HG03460 (cell line): ENCODE measurements at regions not wholly inside any gene's neighbourhood (a gene's known extent, or its start where the extent isn't known, plus 50 kb on each side); places are given as distances from the start of the nearest gene placed in this dataset.
"Not testable (repeated sequence)": the region's sequence is repeated elsewhere in the genome, so short reads cannot be mapped to it uniquely, and the experiment has no call there.

Source experiments
- ATAC-seq: cut with Tn5 transposase; IDR thresholded peaks from one replicate; pipeline ENCODE4 v1.9.1; 2021; ENCODE audit not compliant: unreplicated experiment

GRCh38 chr3:69490235-69490634, 104.3 kb upstream of the FRMD4B start:
- ATAC-seq, result no peak

DNA sequence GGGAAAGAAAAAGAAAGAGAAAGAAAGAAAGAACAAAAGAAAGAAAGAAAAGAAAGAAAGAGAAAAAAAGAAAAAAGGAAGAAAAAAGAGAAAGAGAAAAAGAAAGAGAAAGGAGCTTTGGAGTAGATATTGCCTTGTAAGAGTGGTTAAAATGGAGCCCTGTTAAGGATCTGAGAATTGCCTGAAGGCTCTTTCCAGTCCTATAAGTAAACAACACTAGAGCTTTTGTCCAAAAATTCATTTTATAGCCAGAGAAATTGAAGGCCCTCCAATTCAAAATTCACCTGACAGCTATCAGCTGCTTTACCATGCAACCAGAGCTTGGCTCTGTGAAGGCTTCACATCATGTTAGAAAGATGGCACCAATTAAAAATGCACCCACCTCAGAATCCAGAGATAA, 102.1 kb upstream of the FRMD4B start:
- ATAC-seq, result no peak

- no peak for ATAC-seq
Observed at GRCh38 chr3:69485489-69485888, 99.6 kb upstream of the FRMD4B start.

DNA sequence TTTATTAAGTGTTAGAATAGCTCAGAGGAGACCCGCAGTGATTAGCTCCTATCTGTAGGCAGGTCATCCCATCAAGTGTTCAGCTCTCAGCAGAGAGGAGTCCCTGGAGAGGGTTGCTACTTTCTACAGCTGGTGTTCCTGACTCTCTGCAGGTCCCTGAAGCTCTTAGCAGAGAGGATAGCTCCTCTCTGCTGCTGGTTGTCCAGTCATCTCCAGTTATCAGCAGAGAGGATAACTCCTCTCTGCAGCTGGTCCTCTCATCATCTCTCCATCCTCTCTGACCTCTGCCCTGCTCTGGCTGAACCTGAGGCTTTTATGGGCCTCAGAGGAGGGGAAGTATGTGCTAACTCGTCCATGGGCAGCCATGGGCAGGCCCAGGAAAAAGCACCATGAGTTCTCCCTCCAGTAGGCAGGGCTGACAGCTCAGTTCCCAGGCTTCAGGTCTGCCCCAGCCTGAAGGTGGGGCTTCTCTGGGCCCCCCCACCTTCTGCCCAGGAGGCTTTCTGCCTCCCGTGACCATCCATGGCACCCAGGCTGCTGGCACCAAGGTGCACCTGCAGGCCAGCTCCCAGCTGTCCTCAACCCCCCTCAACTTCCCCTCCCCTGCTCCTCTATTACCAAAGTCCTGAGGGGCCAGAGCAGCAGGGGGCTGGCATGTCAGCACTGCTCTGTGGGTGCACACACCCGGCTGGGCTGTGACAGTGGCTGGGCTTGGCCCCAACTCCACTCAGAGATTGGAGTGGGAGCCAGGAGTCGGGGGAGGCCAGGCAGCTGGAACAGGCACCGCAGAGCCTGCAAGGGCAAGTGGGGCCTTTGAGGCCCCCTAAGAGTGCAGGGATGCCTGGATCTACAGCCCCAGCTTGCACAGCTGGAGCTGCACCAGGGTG, 98.9 kb upstream of the FRMD4B start:
- ATAC-seq, result no peak

GRCh38 chr3:69483449-69483848, 97.6 kb upstream of the FRMD4B start:
- ATAC-seq, result no peak

GRCh38 chr3:69480986-69481385, 95.1 kb upstream of the FRMD4B start:
- ATAC-seq, result not testable (repeated sequence)

GRCh38 chr3:69474186-69474585, 88.3 kb upstream of the FRMD4B start:
- no peak for ATAC-seq

- no peak for ATAC-seq
Observed at GRCh38 chr3:69472093-69472492, 86.2 kb upstream of the FRMD4B start.

- no peak for ATAC-seq
Observed at GRCh38 chr3:69463531-69463930, 77.6 kb upstream of the FRMD4B start.

- no peak for ATAC-seq
Observed at GRCh38 chr3:69462826-69463100, 76.9 kb upstream of the FRMD4B start.

GRCh38 chr3:69462022-69462825, 76.3 kb upstream of the FRMD4B start:
- ATAC-seq, result no peak

DNA sequence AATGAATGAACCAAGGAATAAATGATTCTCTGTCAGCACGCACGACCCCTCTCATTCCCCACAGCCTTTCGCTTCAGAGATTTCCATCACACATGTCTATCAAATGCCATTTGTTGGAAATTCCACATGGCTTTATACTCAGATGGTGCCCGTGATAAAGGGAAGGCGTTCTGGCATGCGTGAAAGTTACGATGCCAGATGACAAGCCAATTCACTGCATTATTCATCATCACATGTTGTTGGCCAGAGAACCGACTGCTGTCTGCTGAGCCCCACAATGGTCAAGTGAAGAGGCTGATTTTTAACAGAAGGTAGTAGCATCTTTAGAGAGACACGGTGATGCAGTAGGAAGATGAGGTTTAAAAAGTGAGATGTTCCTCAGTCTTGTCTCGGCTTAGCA, 74.1 kb upstream of the FRMD4B start:
- ATAC-seq, result no peak

- no peak for ATAC-seq
Observed at GRCh38 chr3:69458803-69459365, 73.0 kb upstream of the FRMD4B start.

GRCh38 chr3:69456631-69457030, 70.7 kb upstream of the FRMD4B start:
- ATAC-seq, result no peak

GRCh38 chr3:69454204-69454787, 68.4 kb upstream of the FRMD4B start:
- no peak for ATAC-seq

DNA sequence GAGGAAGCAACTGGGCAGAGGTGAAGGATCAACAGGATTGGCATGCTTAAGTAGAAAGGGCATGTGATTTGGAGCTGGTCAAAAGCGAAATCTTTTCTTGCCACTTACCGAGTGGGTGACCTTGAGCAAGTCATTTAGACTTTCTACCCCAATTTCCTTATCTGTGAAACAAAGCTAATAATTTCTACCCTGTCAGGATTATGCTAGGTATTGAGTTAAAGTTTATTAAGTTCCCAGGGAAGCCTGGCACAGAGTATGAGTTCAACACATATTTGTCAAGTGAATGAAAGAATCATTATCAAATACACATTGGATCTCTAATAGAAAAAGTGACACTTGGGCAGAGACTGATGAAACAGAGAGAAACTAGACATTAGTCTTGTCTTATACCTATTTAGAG, 66.4 kb upstream of the FRMD4B start:
- no peak for ATAC-seq

- no peak for ATAC-seq
Observed at GRCh38 chr3:69451594-69451993, 65.7 kb upstream of the FRMD4B start.

DNA sequence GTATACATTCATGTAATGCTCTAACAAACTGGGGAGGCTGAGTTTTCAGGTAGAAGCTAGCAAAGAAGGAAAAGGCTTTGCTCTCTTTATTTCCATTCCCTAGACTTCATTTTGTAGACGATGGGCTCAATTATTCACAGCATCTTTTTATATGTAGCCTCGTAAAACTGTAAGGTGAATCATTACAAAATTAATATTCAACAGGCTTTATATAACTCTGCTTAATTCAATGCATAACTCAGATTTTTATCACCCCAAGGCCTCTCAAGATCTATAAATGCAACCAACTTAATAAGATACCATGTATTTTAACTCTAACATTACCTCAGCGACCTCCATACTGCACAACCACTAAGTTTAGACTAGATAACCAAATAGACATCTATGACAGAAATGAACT, 63.0 kb upstream of the FRMD4B start:
- ATAC-seq, result no peak

DNA sequence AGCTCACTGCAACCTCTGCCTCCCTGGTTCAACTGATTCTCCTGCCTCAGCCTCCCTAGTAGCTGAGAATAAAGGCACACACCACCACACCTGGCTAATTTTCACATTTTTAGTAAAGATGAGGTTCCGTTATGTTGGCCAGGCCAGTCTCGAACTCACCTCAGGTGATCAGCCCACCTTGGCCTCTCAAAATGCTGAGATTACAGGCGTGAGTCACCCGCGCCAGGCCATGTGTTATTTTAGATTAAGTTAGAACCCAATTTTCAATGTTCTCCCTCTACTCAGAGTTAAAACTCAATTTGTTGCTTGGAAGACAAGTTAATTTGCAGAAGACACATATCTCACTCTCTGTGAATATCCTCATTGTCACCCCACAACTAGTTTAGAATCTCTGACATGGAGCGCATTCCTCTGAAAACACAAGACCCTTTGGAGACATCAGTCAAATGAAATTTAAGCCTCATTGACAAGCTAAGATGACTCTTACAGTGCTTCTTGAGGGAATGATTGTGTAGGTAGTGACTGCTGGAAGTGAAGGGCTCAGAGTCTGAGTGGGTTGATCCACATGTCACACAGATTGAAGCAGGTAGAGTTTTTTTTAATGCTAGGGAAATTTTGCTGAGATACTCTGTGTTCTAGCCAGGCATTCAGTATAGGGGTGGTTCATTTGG, 60.6 kb upstream of the FRMD4B start:
- ATAC-seq, result no peak

GRCh38 chr3:69445498-69445897, 59.6 kb upstream of the FRMD4B start:
- ATAC-seq, result no peak

DNA sequence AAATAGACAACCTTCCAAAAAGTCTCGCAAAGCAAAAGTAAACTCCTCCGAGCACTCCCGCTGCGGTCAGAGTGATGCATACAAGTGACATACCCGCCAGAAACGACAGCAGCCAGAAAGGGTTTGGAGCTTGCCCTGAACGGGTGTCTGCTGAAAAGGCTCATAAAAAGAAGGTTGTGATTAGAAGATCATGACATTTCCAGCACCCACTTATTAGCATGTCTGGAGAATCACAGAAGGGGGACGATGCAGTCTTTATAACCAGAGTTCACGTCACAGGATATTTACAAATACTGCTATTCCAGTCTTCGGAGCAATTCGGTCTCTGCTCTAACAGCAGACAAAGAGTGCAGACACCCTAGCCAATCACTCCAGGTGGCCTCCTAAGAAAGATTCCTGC, 59.1 kb upstream of the FRMD4B start:
- ATAC-seq, result no peak
